GM18951 (cell line): ENCODE measurements at regions not wholly inside any gene's neighbourhood (a gene's known extent, or its start where the extent isn't known, plus 50 kb on each side); places are given as distances from the start of the nearest gene placed in this dataset.

ENCODE experiments used
- POLR2A ChIP-seq: IDR thresholded peaks from 4 replicates; pipeline ENCODE4 v1.6.1; 2011; ENCODE audit warnings: mild to moderate bottlenecking; ENCODE audit not compliant: insufficient read length, insufficient read depth; ENCODE audit errors: extremely low read depth
- in situ Hi-C: fragments of 300-500 bp; cut with MboI; formaldehyde crosslinking; loops from one replicate; pipeline ENCODE4 v1.12.0; 2022; ENCODE audit warnings: low sequenced_read_pairs, mixed read lengths, inconsistent platforms; ENCODE audit not compliant: unreplicated experiment

GRCh38 chr6:144637541-144637940 lies 352.4 kb downstream of the UTRN start:
- TF ChIP-seq POLR2A, result no peak
- in situ Hi-C loops, result no loop called here

- TF ChIP-seq POLR2A, result no peak
- in situ Hi-C loops, result no loop called here
Observed at GRCh38 chr6:144639654-144640053, 354.5 kb downstream of the UTRN start.

GRCh38 chr6:144641286-144641685 lies 356.2 kb downstream of the UTRN start:
- no peak for TF ChIP-seq POLR2A

GRCh38 chr6:144644776-144645175 lies 359.6 kb downstream of the UTRN start:
- no peak for TF ChIP-seq POLR2A
- in situ Hi-C loops, result no loop called here

More at GRCh38 chr6:144641286-144641685, 356.2 kb downstream of the UTRN start:
- in situ Hi-C loops, result no loop called here

- in situ Hi-C loops, result no loop called here
Observed at GRCh38 chr6:144646093-144647056, 361.2 kb downstream of the UTRN start.

GRCh38 chr6:144647406-144647964 lies 362.4 kb downstream of the UTRN start:
- in situ Hi-C loops, result no loop called here

More at GRCh38 chr6:144646093-144647056, 361.2 kb downstream of the UTRN start:
- TF ChIP-seq POLR2A, result no peak

GRCh38 chr6:144647971-144648651 lies 363.0 kb downstream of the UTRN start:
- in situ Hi-C loops, result no loop called here
- TF ChIP-seq POLR2A, result no peak

More at GRCh38 chr6:144647406-144647964, 362.4 kb downstream of the UTRN start:
- no peak for TF ChIP-seq POLR2A

- in situ Hi-C loops, result no loop called here
- TF ChIP-seq POLR2A, result no peak
Observed at GRCh38 chr6:144649085-144649484, 363.9 kb downstream of the UTRN start.

GRCh38 chr6:144651234-144651633 lies 366.1 kb downstream of the UTRN start:
- TF ChIP-seq POLR2A, result no peak
- in situ Hi-C loops, result no loop called here

- TF ChIP-seq POLR2A, result no peak
- in situ Hi-C loops, result no loop called here
Observed at GRCh38 chr6:144652292-144652891, 367.3 kb downstream of the UTRN start.

GRCh38 chr6:144653885-144654505 lies 368.9 kb downstream of the UTRN start:
- in situ Hi-C loops, result no loop called here
- no peak for TF ChIP-seq POLR2A

- in situ Hi-C loops, result no loop called here
- TF ChIP-seq POLR2A, result no peak
Observed at GRCh38 chr6:144654506-144654905, 369.4 kb downstream of the UTRN start.

GRCh38 chr6:144655376-144655775 lies 370.2 kb downstream of the UTRN start:
- in situ Hi-C loops, result no loop called here
- no peak for TF ChIP-seq POLR2A

- TF ChIP-seq POLR2A, result no peak
- in situ Hi-C loops, result no loop called here
Observed at GRCh38 chr6:144657691-144658090, 372.6 kb downstream of the UTRN start.
